Peyer's patch (tissue), 4 donors: ENCODE measurements at regions not wholly inside any gene's neighbourhood (a gene's known extent, or its start where the extent isn't known, plus 50 kb on each side); places are given as distances from the start of the nearest gene placed in this dataset.

ENCODE experiments used
- DNase-seq, 3 donors: peaks; one replicate each; pipeline ENCODE4 v3.0.0-alpha.2; 2017 to 2019
- H3K27ac ChIP-seq, 4 donors: fragments of 200-600 bp; sonication (generic); one replicate each; pipeline ENCODE4 v1.5.1; 2016 to 2019
- H3K27me3 ChIP-seq, 2 donors: fragments of 200-600 bp; sonication (generic); one replicate each; pipeline ENCODE4 v1.5.1; 2019
- H3K36me3 ChIP-seq, 3 donors: fragments of 200-600 bp; sonication (generic); one replicate each; pipeline ENCODE4 v1.5.1; 2016 to 2019
- H3K4me1 ChIP-seq, 4 donors: fragments of 200-600 bp; sonication (generic); one replicate each; pipeline ENCODE4 v1.5.1; 2016 to 2019
- H3K4me3 ChIP-seq, 4 donors: fragments of 200-600 bp; sonication (generic); 1 replicate in 3 of 4; 2 replicates in 1 of 4; pipeline ENCODE4 v1.5.1; 2016 to 2019; ENCODE audit warnings: mild to moderate bottlenecking in 1 of 4
- H3K9me3 ChIP-seq, 4 donors: fragments of 200-600 bp; sonication (generic); one replicate each; pipeline ENCODE4 v1.5.1; 2016 to 2019; ENCODE audit warnings: mild to moderate bottlenecking in 1 of 4
- CTCF ChIP-seq, 6 experiments: fragments of 450-650 bp in 4 of 6; fragments of 200-600 bp in 2 of 6; sonication (generic) in 1 of 6; IDR thresholded peaks; one replicate each; pipeline ENCODE4 v1.5.1; 2017 to 2019; ENCODE audit warnings: antibody characterized with exemption in 6 of 6, mild to moderate bottlenecking in 3 of 6, moderate library complexity in 1 of 6
- POLR2A ChIP-seq, 2 donors: fragments of 450-650 bp; IDR thresholded peaks; one replicate each; pipeline ENCODE4 v1.5.1; 2017; ENCODE audit warnings: antibody characterized with exemption in 2 of 2, mild to moderate bottlenecking in 2 of 2, moderate library complexity in 2 of 2

- H3K4me3 ChIP-seq = no peak overlapping the region
- no peak overlapping the region for H3K27ac ChIP-seq
- H3K4me1 ChIP-seq = no peaks in the 10 kb centered on the region
- no peaks in the 10 kb centered on the region for H3K27me3 ChIP-seq
- H3K36me3 ChIP-seq = no peaks in the 10 kb centered on the region
- TF ChIP-seq POLR2A (IDR thresholded peaks at IDR 0.05) (no peak), CTCF (IDR thresholded peaks at IDR 0.05) (no peak)
- DNase-seq = no peak
- no peaks in the 10 kb centered on the region for H3K9me3 ChIP-seq
Observed at GRCh38 chr4:111596491-111596890, 548.8 kb upstream of the FAM241A start.

GRCh38 chr4:111601671-111602070 is 543.6 kb upstream of the FAM241A start:
- no peak for TF ChIP-seq CTCF (IDR thresholded peaks at IDR 0.05)
- TF ChIP-seq POLR2A (IDR thresholded peaks at IDR 0.05) = no peak
- H3K4me3 ChIP-seq = no peak overlapping the region
- no peaks in the 10 kb centered on the region for H3K9me3 ChIP-seq
- no peak for DNase-seq
- no peaks in the 10 kb centered on the region for H3K4me1 ChIP-seq
- no peak overlapping the region for H3K27ac ChIP-seq
- H3K36me3 ChIP-seq = no peaks in the 10 kb centered on the region
- H3K27me3 ChIP-seq = no peaks in the 10 kb centered on the region

GRCh38 chr4:111602848-111603247 is 542.4 kb upstream of the FAM241A start:
- Histone ChIP-seq H3K36me3 (no peaks in the 10 kb centered on the region), H3K27me3 (no peaks in the 10 kb centered on the region), H3K27ac (no peak overlapping the region), H3K4me1 (no peaks in the 10 kb centered on the region), H3K4me3 (no peak overlapping the region), H3K9me3 (no peaks in the 10 kb centered on the region)
- TF ChIP-seq CTCF (IDR thresholded peaks at IDR 0.05) = no peak
- no peak for TF ChIP-seq POLR2A (IDR thresholded peaks at IDR 0.05)
- DNase-seq = no peak

GRCh38 chr4:111605111-111605510 is 540.1 kb upstream of the FAM241A start:
- no peak overlapping the region for H3K4me3 ChIP-seq
- H3K9me3 ChIP-seq = no peaks in the 10 kb centered on the region
- H3K4me1 ChIP-seq = no peaks in the 10 kb centered on the region
- no peak overlapping the region for H3K27ac ChIP-seq
- no peak for DNase-seq
- no peaks in the 10 kb centered on the region for H3K27me3 ChIP-seq
- H3K36me3 ChIP-seq = no peaks in the 10 kb centered on the region
- TF ChIP-seq POLR2A (IDR thresholded peaks at IDR 0.05) = no peak
- no peak for TF ChIP-seq CTCF (IDR thresholded peaks at IDR 0.05)

GRCh38 chr4:111610681-111611080 is 534.6 kb upstream of the FAM241A start:
- H3K27me3 ChIP-seq = no peaks in the 10 kb centered on the region
- H3K4me1 ChIP-seq = no peaks in the 10 kb centered on the region
- no peaks in the 10 kb centered on the region for H3K36me3 ChIP-seq
- H3K9me3 ChIP-seq = no peaks in the 10 kb centered on the region
- TF ChIP-seq CTCF (IDR thresholded peaks at IDR 0.05) = no peak
- no peak for TF ChIP-seq POLR2A (IDR thresholded peaks at IDR 0.05)
- DNase-seq = no peak
- H3K27ac ChIP-seq = no peak overlapping the region
- no peak overlapping the region for H3K4me3 ChIP-seq

- Histone ChIP-seq H3K27ac (no peak overlapping the region), H3K27me3 (no peaks in the 10 kb centered on the region), H3K4me3 (no peak overlapping the region), H3K36me3 (no peaks in the 10 kb centered on the region), H3K4me1 (no peaks in the 10 kb centered on the region), H3K9me3 (no peaks in the 10 kb centered on the region)
- DNase-seq = no peak
- TF ChIP-seq POLR2A (IDR thresholded peaks at IDR 0.05) (no peak), CTCF (IDR thresholded peaks at IDR 0.05) (no peak)
Observed at GRCh38 chr4:111618908-111619307, 526.3 kb upstream of the FAM241A start.
